PC-3 (cell line): ENCODE measurements at regions not wholly inside any gene's neighbourhood (a gene's known extent, or its start where the extent isn't known, plus 50 kb on each side); places are given as distances from the start of the nearest gene placed in this dataset.

Experiments used
- ATAC-seq: fragments of 200-7000 bp; cut with Tn5 transposase; 2 replicates; pipeline ENCODE4 v1.9.1; 2020; ENCODE audit warnings: mild to moderate bottlenecking, moderate library complexity
- BruUV-seq: library from RNA; stranded (reverse); fragments of 400-500 nt; replicated peaks from 2 replicates; lab custom pipeline; 2021; lab: Mats Ljungman, UMichigan
- CTCF ChIA-PET: fragments of 300-600 bp; sonication (Branson Sonifier 250); formaldehyde crosslinking; loops from one replicate; lab custom pipeline; 2022; ENCODE audit warnings: antibody characterized with exemption; lab: Charles Lee
- POLR2A ChIA-PET: fragments of 300-600 bp; sonication (Branson Sonifier 250); formaldehyde crosslinking; loops from one replicate; lab custom pipeline; 2022; ENCODE audit warnings: antibody characterized with exemption; ENCODE audit not compliant: unreplicated experiment; lab: Charles Lee
- DNase-seq: peaks from one replicate; pipeline ENCODE4 v3.0.0-alpha.2; 2015
- H2AFZ ChIP-seq: fragments of 300-600 bp; sonication (generic); 2 replicates; pipeline ENCODE4 v1.6.0; 2016; ENCODE audit warnings: antibody characterized with exemption, low read length
- H3F3A ChIP-seq: fragments of 300-600 bp; sonication (generic); one replicate; pipeline ENCODE4 v1.6.0; 2017; ENCODE audit warnings: antibody characterized with exemption, low read length, control low read depth, mild to moderate bottlenecking; ENCODE audit not compliant: unreplicated experiment
- H3K27ac ChIP-seq: fragments of 300-600 bp; sonication (generic); 2 replicates; pipeline ENCODE4 v1.5.1; 2016; ENCODE audit warnings: mild to moderate bottlenecking, low read length
- H3K27me3 ChIP-seq: fragments of 300-600 bp; sonication (generic); 2 replicates; pipeline ENCODE4 v1.6.1; 2016; ENCODE audit warnings: low read length, mixed read lengths
- H3K36me3 ChIP-seq: fragments of 300-600 bp; sonication (generic); 2 replicates; pipeline ENCODE4 v1.6.1; 2016; ENCODE audit warnings: low read depth, mixed run types, low read length, mixed read lengths
- H3K4me1 ChIP-seq: fragments of 300-600 bp; sonication (generic); 2 replicates; pipeline ENCODE4 v1.5.1; 2016; ENCODE audit warnings: low read length; ENCODE audit not compliant: insufficient read depth
- H3K4me2 ChIP-seq: fragments of 300-600 bp; sonication (generic); 2 replicates; pipeline ENCODE4 v1.6.0; 2016; ENCODE audit warnings: low read length
- H3K4me3 ChIP-seq: fragments of 300-600 bp; sonication (generic); 2 replicates; pipeline ENCODE4 v1.5.1; 2016; ENCODE audit warnings: mild to moderate bottlenecking, low read length, mixed read lengths
- H3K79me2 ChIP-seq: fragments of 300-600 bp; sonication (generic); 2 replicates; pipeline ENCODE4 v1.6.1; 2017; ENCODE audit warnings: low read length, mixed read lengths
- H3K9ac ChIP-seq: fragments of 300-600 bp; sonication (generic); 2 replicates; pipeline ENCODE4 v1.6.0; 2016; ENCODE audit warnings: mild to moderate bottlenecking, low read length
- H3K9me2 ChIP-seq: fragments of 300-600 bp; sonication (generic); replicated peaks from 2 replicates; pipeline ENCODE4 v1.6.1; 2016; ENCODE audit warnings: mixed run types, low read length, mixed read lengths
- H3K9me3 ChIP-seq: fragments of 300-600 bp; sonication (generic); 2 replicates; pipeline ENCODE4 v1.6.1; 2016; ENCODE audit warnings: low read length, mixed read lengths
- H4K20me1 ChIP-seq: fragments of 300-600 bp; sonication (generic); 2 replicates; pipeline ENCODE4 v1.6.1; 2016; ENCODE audit warnings: low read length, mixed read lengths
- EZH2 ChIP-seq: fragments of 300-600 bp; sonication (generic); IDR thresholded peaks from one replicate; pipeline ENCODE4 v1.6.1; 2017; ENCODE audit warnings: antibody characterized with exemption, mild to moderate bottlenecking, low read length; ENCODE audit not compliant: unreplicated experiment
- EZH2phosphoT487 ChIP-seq: fragments of 300-600 bp; sonication (generic); IDR thresholded peaks from 2 replicates; pipeline ENCODE4 v1.6.1; 2018; ENCODE audit warnings: mild to moderate bottlenecking, antibody characterized with exemption, low read length, borderline replicate concordance
- intact Hi-C: fragments of 100-400 bp; cut with micrococcal nuclease; formaldehyde crosslinking; loops from 2 replicates; pipeline ENCODE4 v1.9.0; 2023
- TF ChIP-seq, protein P1 (sequence below): fragments of 300-600 bp; sonication (generic); conservative IDR thresholded peaks from 2 replicates; pipeline ENCODE4 v1.5.1; 2017; ENCODE audit warnings: antibody characterized with exemption, low read depth, mild to moderate bottlenecking, low read length

DNA sequence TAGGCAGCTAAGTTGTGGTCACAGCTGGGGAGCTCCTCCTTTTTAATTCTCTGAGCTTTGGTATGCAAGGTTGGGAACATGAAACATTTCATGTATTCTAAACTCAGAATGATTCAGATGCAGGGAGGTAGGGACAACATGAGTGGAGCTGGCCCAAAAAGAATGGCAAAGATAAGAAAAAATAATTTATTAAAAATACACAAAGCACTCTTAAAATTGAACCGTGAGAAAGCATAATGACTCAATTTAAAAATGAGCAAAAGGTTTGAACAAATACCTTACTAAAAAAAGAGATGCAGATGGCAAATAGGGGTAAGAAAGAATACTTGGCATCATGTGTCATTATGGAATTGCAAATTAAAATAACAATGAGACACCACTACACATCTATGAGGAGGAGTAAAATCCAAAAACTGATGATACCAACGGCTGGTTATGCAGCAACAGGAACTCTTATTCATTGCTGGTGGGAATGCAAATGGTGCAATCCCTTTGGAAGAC lies 175.6 kb upstream of the IRX3 start:
- H3K9me3 ChIP-seq = no peaks in the 10 kb centered on the region
- H3K4me3 ChIP-seq = no peak overlapping the region
- H3K4me1 ChIP-seq = no peaks in the 10 kb centered on the region
- H3K27ac ChIP-seq = no peak overlapping the region
- no TSS peak for BruUV-seq
- POLR2A ChIA-PET = no interaction called here
- no peak overlapping the region for H3K4me2 ChIP-seq
- intact Hi-C loops = no loop called here
- DNase-seq (no peak), ATAC-seq (no peak)
- no peak overlapping the region for H3K9ac ChIP-seq
- CTCF ChIA-PET = no interaction called here
- no peaks in the 10 kb centered on the region for H3K79me2 ChIP-seq
- H2AFZ ChIP-seq = no peak overlapping the region
- no peaks in the 10 kb centered on the region for H3K9me2 ChIP-seq
- 0 out of 2 replicates have a peak, but pooled peaks cover 3% of the 10 kb centered on the region for H3K27me3 ChIP-seq
- no peaks in the 10 kb centered on the region for H3K36me3 ChIP-seq
- TF ChIP-seq EZH2phosphoT487 (no peak), EZH2 (no peak)
- TF ChIP-seq, protein P1, sequence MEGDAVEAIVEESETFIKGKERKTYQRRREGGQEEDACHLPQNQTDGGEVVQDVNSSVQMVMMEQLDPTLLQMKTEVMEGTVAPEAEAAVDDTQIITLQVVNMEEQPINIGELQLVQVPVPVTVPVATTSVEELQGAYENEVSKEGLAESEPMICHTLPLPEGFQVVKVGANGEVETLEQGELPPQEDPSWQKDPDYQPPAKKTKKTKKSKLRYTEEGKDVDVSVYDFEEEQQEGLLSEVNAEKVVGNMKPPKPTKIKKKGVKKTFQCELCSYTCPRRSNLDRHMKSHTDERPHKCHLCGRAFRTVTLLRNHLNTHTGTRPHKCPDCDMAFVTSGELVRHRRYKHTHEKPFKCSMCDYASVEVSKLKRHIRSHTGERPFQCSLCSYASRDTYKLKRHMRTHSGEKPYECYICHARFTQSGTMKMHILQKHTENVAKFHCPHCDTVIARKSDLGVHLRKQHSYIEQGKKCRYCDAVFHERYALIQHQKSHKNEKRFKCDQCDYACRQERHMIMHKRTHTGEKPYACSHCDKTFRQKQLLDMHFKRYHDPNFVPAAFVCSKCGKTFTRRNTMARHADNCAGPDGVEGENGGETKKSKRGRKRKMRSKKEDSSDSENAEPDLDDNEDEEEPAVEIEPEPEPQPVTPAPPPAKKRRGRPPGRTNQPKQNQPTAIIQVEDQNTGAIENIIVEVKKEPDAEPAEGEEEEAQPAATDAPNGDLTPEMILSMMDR = no peak
- no peaks in the 10 kb centered on the region for H4K20me1 ChIP-seq
- H3F3A ChIP-seq = no peaks in the 10 kb centered on the region

DNA sequence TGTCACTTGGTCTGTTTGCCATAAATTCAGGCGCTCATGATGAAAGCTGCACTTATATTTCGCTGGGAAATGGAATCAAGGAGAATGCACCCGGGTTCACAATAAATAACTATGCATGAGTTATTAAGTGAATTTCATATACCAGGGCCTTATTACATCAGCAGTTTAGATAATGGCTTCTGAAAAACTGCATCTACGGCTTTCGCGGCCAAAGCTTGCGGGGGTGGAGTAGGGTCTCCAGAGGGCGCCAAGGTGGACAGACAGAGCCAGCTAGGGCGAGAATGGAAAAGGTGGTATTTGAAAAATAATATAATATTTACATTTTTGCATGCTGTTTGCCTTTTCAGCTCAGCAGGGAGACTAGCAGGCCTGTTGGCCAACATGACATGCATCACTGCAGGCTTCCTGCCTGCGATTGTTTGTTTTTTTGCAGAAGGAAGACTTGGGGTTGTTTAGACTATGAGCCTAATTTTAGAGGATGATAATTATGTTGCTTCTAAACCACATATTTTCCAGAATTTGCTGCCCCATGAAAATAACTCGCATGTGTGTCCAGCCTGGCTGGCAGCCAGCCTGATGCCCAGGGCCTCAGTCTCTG lies 173.8 kb upstream of the IRX3 start:
- intact Hi-C loops = no loop called here
- H3K4me1 ChIP-seq = no peaks in the 10 kb centered on the region
- no peak overlapping the region for H3K4me2 ChIP-seq
- no peak overlapping the region for H2AFZ ChIP-seq
- H3K4me3 ChIP-seq = no peak overlapping the region
- CTCF ChIA-PET = no interaction called here
- no peak for DNase-seq
- no TSS peak for BruUV-seq
- TF ChIP-seq EZH2 (no peak), EZH2phosphoT487 (no peak)
- TF ChIP-seq, protein P1 = no peak
- no peaks in the 10 kb centered on the region for H4K20me1 ChIP-seq
- no peaks in the 10 kb centered on the region for H3F3A ChIP-seq
- H3K9me2 ChIP-seq = no peaks in the 10 kb centered on the region
- 0 out of 2 replicates have a peak, but pooled peaks cover 3% of the 10 kb centered on the region for H3K27me3 ChIP-seq
- no peaks in the 10 kb centered on the region for H3K79me2 ChIP-seq
- ATAC-seq = no peak
- POLR2A ChIA-PET = no interaction called here
- H3K27ac ChIP-seq = no peak overlapping the region
- no peak overlapping the region for H3K9ac ChIP-seq
- no peaks in the 10 kb centered on the region for H3K36me3 ChIP-seq
- H3K9me3 ChIP-seq = no peaks in the 10 kb centered on the region

DNA sequence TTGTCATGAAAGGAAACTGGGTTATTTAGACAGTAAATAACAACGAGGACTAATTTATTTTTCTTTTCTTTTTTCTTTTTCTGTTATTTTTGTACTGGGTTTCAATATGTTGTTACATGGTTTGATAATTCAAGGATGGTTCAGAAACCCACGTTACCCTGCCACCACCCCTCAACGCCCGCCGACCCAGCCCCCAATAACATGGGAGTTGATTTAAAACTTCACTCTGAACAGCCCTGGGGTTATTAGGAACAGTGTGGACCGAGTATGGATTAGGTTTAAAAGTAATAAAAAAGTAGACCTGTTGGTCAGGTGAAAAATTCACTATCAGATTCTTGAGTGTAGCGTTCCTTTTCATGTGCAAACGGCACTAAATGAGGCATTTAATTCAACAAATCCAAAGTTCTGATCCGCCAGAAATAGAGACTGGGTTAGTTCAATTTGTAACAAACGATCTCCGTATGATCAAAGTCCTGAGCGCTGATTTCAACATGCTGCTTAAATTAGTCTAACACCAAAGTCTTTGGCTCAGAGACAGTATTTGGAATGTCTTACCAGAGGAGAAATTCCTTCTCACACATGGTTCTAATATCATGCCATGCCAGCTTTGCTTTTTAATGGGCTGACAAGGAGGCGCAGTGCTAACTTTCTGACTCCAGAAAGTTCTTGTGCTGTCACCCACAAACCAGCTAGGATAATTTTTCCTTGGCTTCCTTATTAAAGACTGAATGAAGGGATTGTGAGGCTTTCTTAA lies 173.1 kb upstream of the IRX3 start:
- ATAC-seq = no peak
- TF ChIP-seq EZH2 (no peak), EZH2phosphoT487 (no peak)
- TF ChIP-seq, protein P1 = no peak
- POLR2A ChIA-PET = no interaction called here

More for the DNA sequence above, 173.1 kb upstream of the IRX3 start:
- Histone ChIP-seq H3F3A (no peaks in the 10 kb centered on the region), H3K9ac (no peak overlapping the region), H3K9me2 (no peaks in the 10 kb centered on the region), H3K79me2 (no peaks in the 10 kb centered on the region), H2AFZ (no peak overlapping the region), H3K27me3 (0 out of 2 replicates have a peak, but pooled peaks cover 3% of the 10 kb centered on the region), H3K9me3 (no peaks in the 10 kb centered on the region), H4K20me1 (no peaks in the 10 kb centered on the region), H3K36me3 (no peaks in the 10 kb centered on the region), H3K4me2 (no peak overlapping the region), H3K27ac (no peak overlapping the region), H3K4me3 (no peak overlapping the region), H3K4me1 (no peaks in the 10 kb centered on the region)
- BruUV-seq = no TSS peak
- intact Hi-C loops = no loop called here
- DNase-seq = no peak
- CTCF ChIA-PET = no interaction called here
